CD1c-positive myeloid dendritic cell (primary cell): ENCODE measurements at regions not wholly inside any gene's neighbourhood (a gene's known extent, or its start where the extent isn't known, plus 50 kb on each side); places are given as distances from the start of the nearest gene placed in this dataset.

Source experiments
- DNase-seq: peaks from one replicate; pipeline ENCODE4 v3.0.0-alpha.2; 2016; ENCODE audit errors: extremely low spot score

DNA sequence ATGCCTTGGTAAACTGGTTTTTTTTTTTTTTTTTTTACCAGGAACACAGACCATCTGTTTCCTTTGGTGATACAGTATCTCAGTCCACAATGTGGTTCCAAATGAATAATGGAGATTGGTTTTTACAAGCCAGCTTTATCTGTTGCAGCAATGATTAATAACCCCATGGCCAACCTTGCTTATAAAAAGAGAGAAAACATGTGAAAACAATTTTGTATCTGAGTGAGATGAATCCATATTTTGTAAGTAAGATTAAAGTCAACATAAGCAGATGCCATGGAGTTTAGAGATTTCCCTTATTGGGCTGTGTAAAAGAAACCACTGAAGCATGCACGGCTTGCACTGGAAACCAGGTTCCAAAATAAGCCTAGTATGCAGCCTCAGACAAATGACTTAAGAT is 108.6 kb upstream of the CNTNAP5 start:
- no peak for DNase-seq

DNA sequence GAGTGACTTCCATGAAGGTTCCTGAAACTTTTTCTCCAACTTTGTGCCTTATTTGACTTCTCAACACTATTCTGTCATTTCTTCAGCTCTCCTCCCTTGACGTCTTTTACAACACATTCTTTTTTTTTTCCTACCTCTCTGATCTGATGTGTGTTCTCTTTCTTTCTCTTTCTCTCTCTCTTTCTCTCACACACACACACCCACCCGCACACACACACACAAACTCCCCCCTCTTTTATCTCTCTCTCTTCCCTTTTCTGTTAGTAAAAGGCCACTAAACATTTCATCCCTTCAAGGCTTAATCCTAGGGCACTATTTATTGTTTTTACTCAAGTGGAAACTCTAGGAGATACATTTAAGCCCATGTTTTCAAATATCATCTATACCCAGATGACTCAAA is 107.8 kb upstream of the CNTNAP5 start:
- no peak for DNase-seq

DNA sequence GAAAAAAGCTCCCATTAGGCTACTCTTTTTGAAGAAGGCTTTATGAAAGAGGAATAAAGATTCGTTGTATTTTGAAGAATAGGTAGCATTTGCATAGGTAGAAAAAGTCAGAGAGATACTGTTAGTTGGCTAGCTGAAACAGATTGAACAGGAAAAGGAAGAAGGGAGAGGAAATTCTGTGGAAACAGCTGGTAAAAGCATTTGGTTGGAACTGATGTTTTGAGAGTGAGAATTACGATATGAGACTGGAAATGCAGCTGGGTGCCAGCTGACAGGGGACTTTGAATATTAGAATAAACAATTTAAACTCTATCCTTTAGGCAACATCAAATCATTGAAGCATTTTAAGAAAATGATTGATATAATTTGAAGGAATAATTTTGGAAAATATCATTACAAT is 96.7 kb upstream of the CNTNAP5 start:
- no peak for DNase-seq

DNA sequence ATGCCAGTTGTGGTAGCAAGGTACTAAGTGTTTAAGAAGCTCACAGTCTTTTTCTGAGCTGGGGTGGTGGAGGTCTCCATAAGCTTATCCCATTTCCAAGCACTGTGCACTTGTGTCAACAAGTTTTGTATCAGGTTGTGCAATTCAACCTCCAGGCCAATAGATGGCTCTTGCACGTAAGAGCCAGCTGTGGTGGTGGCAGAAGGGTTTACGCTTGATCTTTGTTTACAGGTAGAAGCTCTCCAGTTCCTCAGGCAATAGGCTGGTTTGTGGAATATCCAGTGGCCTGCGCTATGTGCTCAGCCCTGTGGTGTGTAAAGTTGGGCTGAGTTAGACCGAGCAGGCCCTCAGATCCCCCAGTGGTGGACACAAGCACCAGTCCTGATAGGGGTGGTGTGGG is 89.7 kb upstream of the CNTNAP5 start:
- no peak for DNase-seq

DNA sequence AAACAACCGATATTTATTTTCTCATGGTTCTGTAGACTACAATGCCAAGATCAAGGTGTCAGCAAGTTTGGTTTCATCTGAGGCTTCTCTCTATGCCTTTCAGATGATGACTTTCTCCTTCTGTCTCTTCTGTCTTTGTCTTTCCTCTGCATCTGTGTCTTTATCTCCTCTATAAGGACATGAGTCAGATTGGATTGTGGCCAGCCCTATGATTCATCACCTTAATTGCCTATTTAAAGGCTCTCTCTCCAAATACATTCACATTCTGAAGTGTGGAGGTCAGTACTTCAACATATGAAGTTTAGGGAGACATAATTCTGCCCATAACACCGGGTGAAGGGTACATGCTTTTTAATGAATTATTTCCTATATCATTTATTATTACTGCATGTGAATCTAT is 71.2 kb upstream of the CNTNAP5 start:
- DNase-seq: no peak

DNA sequence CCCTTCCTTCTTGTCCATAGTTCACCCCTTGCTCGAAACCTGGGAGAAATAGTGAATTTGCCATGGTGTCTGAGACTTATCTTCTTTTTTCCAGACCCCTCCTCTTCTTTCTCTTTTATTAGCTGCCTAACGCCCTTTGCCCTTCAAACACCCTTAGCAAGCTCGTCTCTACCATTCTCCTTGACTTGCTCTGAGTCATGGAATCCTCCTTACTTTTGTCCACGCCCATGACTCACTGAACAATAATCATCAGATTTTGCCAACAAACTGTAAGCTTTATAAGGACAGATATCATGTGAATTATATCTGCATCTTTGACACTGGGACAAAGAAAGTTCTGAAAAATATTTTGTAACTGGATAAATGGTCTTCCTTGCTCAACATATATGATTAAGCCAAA is 67.1 kb upstream of the CNTNAP5 start:
- no peak for DNase-seq

DNA sequence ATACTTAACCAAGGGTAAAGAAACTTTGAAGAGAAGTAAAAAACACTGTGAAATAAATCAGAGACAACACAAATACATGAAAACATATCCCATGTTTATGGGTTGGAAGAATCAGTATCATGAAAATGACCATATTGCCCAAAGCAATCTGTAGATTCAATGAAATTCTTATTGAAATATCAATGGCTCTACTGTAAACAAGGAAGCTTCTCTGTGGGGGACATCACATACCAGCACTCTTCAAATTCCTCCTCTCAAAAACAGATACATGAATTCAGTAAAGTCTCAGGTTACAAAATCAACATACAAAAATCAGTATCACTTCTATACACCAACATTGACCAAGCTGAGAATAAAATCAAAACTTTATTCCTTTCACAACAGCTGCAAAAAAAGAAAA is 63.5 kb upstream of the CNTNAP5 start:
- DNase-seq: no peak

DNA sequence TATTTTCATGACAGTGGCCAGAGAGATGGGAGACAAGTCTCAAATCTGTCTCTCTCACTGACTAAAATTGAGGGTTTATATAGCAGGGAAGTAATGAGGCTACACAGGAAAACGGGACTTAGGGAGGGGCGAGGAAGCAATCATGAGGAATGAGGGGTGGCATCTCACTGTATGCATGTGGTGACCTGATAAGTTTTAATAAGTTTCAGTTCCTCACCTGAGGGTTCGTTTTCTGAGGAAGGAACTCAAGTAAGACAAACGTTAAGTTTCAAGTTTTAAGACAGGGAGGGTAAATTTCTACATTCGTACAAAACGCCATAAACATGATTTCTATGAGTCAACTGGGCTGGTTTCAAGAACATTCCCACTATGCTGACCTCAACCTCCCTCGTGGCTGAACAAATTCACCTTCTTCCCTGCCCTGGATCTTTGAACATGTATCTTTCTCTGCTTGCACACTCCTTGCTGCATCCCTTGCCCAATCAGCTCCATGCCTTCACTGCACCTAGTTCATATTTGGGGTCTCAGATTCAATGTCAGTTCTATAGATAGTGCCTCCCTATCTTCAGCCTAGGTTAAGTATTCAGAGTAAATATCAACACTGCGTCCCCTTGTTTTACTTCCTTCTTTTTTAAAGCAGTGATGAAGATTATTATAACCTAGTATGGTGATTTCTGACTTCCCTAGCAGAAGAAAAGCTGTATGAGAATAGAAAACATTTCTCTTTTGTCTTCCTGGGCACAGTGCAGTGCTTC is 53.3 kb upstream of the CNTNAP5 start:
- no peak for DNase-seq
